Stromal cell of bone marrow (primary cell): ENCODE measurements at regions not wholly inside any gene's neighbourhood (a gene's known extent, or its start where the extent isn't known, plus 50 kb on each side); places are given as distances from the start of the nearest gene placed in this dataset.
"Not testable (repeated sequence)": the region's sequence is repeated elsewhere in the genome, so short reads cannot be mapped to it uniquely, and the experiment has no call there.

Source experiments
- DNase-seq: peaks from one replicate; pipeline ENCODE4 v3.0.0-alpha.2; 2012; ENCODE audit warnings: low read depth

DNA sequence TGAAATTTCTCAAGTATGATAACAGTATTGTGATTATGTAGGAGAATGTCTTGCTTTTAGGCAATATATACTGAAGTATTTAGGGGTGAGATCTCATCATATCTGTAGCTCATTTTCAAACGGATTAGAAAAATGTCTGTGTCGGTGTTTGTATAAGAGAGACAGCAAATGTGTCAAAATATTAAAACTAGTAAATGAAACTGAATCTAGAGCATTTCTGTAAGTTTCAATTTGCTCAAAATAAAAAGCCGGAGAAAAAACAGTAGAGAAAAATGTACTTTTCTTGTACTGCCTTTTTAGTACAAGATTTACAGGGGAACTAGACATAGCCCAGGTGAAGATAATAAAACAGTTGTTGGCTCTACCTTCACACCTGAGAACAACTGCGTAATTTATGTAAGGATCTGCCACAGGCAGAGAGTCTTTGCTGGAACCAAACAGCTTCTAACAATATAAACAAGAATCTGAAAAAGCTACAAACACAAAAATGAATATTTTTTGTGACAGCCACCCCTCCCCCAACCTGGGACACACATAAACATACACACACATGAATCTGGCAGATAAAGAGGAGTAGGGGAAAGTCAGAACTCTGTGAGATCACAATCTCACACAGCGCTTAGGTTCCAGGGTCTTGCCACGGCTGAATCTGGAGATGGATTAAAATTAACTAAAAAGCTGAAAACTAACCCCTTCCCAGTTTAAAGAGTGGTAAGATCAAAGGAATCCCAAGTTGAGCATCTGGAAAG is 153.3 kb downstream of the AVL9 start:
- DNase-seq = no peak

- not testable (repeated sequence) for DNase-seq
Measured at GRCh38 chr7:32645255-32645654, 150.0 kb downstream of the AVL9 start.

DNA sequence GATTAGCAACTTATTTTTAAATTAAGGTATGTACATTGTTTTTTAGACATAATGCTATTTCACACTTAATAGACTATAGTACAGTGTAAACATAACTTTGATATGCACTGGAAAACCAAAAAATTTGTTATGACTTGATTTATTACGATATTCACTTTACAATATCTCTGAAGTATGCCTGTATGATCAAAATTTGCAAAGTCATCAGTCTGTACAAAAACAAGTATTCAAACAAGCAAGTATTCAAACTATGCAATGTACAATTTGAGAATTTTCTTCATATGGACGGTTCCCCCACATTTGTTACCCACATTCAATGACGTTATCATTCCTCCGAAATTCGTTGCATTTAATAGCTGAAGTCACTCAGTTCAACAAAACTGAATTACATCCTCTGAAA is 147.9 kb downstream of the AVL9 start:
- no peak for DNase-seq

DNA sequence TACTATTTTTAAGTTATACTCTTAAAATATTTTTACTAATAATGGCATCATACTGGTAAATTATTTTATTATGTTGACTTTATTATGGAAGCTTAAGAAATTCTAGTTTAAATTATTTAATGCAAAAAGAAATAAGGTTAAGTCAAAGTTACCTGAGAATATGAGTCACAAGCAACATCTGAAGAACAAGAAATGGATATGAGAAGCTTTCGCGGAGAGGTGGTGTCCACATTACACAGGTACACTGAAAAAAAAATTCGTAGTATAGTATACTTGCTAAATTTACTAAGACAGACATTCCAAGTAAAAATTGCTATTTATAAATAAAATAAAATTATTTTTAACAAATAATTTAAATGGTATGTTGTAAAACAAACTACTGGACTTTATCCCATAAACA is 143.8 kb downstream of the AVL9 start:
- no peak for DNase-seq

- DNase-seq = not testable (repeated sequence)
Measured at GRCh38 chr7:32638479-32639121, 143.3 kb downstream of the AVL9 start.
